HFFc6 (cell line): ENCODE measurements at regions not wholly inside any gene's neighbourhood (a gene's known extent, or its start where the extent isn't known, plus 50 kb on each side); places are given as distances from the start of the nearest gene placed in this dataset.

ENCODE experiments used
- DNase-seq: peaks from one replicate; pipeline ENCODE4 v3.0.0-alpha.2; 2018
- H3K27ac Mint-ChIP-seq: 2 replicates; pipeline ENCODE4 v1.8.0; 2020; ENCODE audit warnings: mild to moderate bottlenecking, mixed read lengths
- H3K27me3 Mint-ChIP-seq: 2 replicates; pipeline ENCODE4 v1.8.0; 2021; ENCODE audit warnings: mild to moderate bottlenecking, moderate library complexity, mixed read lengths; ENCODE audit not compliant: insufficient read depth
- H3K36me3 Mint-ChIP-seq: 2 replicates; pipeline ENCODE4 v1.8.0; 2021; ENCODE audit warnings: low read depth, mixed read lengths
- H3K4me1 Mint-ChIP-seq: 2 replicates; pipeline ENCODE4 v1.8.0; 2020; ENCODE audit warnings: low read depth, mixed read lengths
- H3K4me3 Mint-ChIP-seq: 2 replicates; pipeline ENCODE4 v1.8.0; 2020; ENCODE audit warnings: mild to moderate bottlenecking, moderate library complexity, mixed read lengths
- H3K9me3 Mint-ChIP-seq: 2 replicates; pipeline ENCODE4 v1.8.0; 2020; ENCODE audit warnings: mild to moderate bottlenecking, mixed read lengths
- CTCF ChIP-seq: fragments of 200-600 bp; sonication (generic); IDR thresholded peaks from 2 replicates; pipeline ENCODE4 v1.5.0; 2021; ENCODE audit warnings: antibody characterized with exemption, mild to moderate bottlenecking

DNA sequence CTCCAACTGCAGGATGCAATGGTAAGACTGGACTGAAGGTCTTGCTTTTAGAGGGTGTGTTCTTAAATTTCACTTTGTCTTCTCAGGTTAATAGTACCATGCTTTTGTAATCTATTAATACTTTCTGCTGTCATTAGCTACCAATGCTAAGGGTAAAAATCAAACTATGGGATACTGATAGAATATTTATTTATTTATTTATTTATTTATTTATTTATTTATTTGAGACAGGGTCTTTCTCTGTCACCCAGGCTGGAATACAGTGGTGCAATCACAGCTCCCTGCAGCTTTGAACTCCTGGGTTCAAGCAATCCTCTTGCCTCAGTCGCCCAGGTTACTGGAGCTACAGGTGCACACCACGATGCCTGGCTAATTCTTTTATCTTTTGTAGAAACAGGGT lies 152.1 kb downstream of the SPP2 start:
- Mint-ChIP-seq H3K4me3 (peak overlapping the region; percentile 79), H3K9me3 (no peaks in the 10 kb centered on the region; the same call in 1 of the 2 replicates), H3K4me1 (peaks cover 22% of the 10 kb centered on the region), H3K36me3 (no peaks in the 10 kb centered on the region), H3K27ac (peak overlapping the region; percentile 74; the same call in 1 of the 2 replicates), H3K27me3 (peaks cover 27% of the 10 kb centered on the region)
- TF ChIP-seq CTCF = no peak
- no peak for DNase-seq

DNA sequence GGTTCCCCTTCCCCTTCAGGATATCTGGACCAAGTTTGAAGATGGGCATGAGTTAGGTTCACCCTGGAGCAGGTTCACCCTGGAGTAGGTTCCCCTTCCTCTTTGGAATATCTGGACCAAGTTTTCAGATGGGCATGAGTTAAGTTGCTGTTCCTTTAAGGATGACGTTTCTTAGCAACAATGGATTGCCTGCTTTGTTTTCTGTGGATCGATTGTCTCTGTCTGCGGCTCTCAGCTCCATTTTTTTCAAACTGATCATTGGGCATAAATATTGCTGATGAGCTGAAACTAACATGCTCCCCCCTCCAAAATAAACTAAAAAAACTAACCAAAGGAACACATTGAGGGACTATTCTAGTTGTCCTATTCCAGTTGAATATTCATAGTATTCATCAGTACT lies 149.5 kb downstream of the SPP2 start:
- Mint-ChIP-seq H3K36me3 (no peaks in the 10 kb centered on the region), H3K27me3 (peaks cover 40% of the 10 kb centered on the region), H3K4me1 (peaks cover 22% of the 10 kb centered on the region), H3K27ac (no peak overlapping the region), H3K4me3 (no peak overlapping the region), H3K9me3 (no peaks in the 10 kb centered on the region)
- no peak for DNase-seq
- TF ChIP-seq CTCF = no peak

GRCh38 chr2:234198976-234199375 lies 148.5 kb downstream of the SPP2 start:
- TF ChIP-seq CTCF = no peak
- H3K27ac Mint-ChIP-seq = no peak overlapping the region
- peaks cover 43% of the 10 kb centered on the region for H3K27me3 Mint-ChIP-seq
- no peaks in the 10 kb centered on the region for H3K36me3 Mint-ChIP-seq
- no peaks in the 10 kb centered on the region for H3K9me3 Mint-ChIP-seq
- no peak overlapping the region for H3K4me3 Mint-ChIP-seq
- no peak for DNase-seq
- peaks cover 13% of the 10 kb centered on the region for H3K4me1 Mint-ChIP-seq

DNA sequence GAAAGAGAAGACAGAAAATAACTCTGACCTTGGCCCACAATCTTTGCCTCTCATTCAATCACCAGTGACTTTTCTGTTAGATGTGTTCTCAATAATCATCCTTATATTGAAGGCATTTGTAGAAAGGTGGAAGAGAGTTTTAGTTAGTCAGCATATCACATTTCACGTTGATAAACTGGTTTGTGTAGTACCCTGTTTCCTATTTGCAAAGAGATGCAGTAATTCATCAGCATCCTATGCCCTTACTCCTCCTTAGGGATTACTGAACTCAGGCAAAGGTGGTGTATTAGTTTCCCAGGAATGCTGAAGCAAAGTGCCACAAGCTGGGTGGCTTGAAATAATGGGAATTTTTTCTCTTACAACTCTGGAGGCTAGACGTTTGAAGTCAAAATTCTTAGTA lies 145.0 kb downstream of the SPP2 start:
- H3K4me1 Mint-ChIP-seq = no peaks in the 10 kb centered on the region
- H3K27me3 Mint-ChIP-seq = peaks cover 32% of the 10 kb centered on the region
- H3K36me3 Mint-ChIP-seq = no peaks in the 10 kb centered on the region
- H3K27ac Mint-ChIP-seq = no peak overlapping the region
- H3K9me3 Mint-ChIP-seq = no peaks in the 10 kb centered on the region
- no peak for DNase-seq
- H3K4me3 Mint-ChIP-seq = no peak overlapping the region
- TF ChIP-seq CTCF = no peak

DNA sequence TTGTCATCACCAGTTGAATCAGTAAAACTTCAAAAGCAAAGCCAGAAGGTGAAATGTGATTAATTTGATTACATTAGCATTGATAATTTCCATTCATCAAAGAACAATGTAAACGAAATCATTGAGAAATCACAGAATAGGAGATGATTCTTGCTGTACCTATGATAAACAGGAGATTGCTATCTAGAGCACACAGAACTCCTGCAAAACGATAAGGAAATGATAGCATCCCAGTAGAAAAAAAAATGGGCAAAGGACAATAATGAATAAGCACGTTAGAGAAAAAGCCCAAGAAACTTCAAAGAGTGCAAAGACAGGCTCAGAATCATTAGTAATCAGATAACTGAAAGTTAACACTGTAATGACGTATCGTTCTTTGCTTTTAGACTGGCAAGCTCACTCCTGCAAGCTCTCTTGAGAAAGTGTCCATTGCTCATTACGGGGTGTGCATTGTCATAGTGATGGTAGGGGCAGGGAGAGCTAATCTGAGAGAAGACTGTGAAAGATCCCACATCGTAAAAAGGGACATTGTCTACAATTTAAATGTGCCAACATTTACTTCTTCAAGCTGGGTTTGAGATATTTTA lies 143.6 kb downstream of the SPP2 start:
- Mint-ChIP-seq H3K4me3 (no peak overlapping the region), H3K9me3 (no peaks in the 10 kb centered on the region), H3K27me3 (peaks cover 23% of the 10 kb centered on the region), H3K36me3 (no peaks in the 10 kb centered on the region), H3K4me1 (no peaks in the 10 kb centered on the region), H3K27ac (no peak overlapping the region)
- DNase-seq = no peak
- no peak for TF ChIP-seq CTCF
